Fibroblast of pulmonary artery (primary cell): ENCODE measurements at regions not wholly inside any gene's neighbourhood (a gene's known extent, or its start where the extent isn't known, plus 50 kb on each side); places are given as distances from the start of the nearest gene placed in this dataset.

ENCODE experiments used
- DNase-seq: peaks from one replicate; pipeline ENCODE4 v3.0.0-alpha.2; 2010; ENCODE audit warnings: low read depth
- H3K4me3 ChIP-seq: replicated peaks from 2 replicates; pipeline ENCODE4 v1.5.1; 2011; ENCODE audit warnings: low read depth, mild to moderate bottlenecking, control low read depth, low read length, moderate library complexity
- TF ChIP-seq, protein P1 (sequence below): IDR thresholded peaks from 2 replicates; pipeline ENCODE4 v1.5.1; 2011; ENCODE audit warnings: mild to moderate bottlenecking, control low read depth, low read length, inconsistent platforms; ENCODE audit errors: missing control alignments

DNA sequence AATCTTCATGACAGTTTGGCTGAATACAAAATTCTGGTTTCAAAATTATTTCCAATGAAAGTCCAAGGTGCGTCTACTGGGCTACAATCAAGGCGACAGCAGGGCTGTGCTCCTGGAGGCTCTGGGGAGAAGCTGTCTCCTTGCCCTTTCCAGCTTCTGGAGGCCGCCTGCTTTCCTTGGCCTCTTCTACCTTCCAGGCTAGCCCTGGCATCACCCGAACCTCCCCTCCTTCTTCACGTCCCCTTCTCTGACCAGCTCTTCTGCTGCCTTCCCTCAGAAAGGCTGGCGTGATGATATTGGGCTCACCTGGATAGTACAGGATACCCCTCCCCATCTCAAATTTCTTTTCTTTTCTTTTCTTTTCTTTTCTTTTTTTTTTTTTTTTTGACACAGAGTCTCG, 115.5 kb downstream of the KCNF1 start:
- no peak for DNase-seq
- H3K4me3 ChIP-seq, result no peak overlapping the region
- TF ChIP-seq, protein P1, sequence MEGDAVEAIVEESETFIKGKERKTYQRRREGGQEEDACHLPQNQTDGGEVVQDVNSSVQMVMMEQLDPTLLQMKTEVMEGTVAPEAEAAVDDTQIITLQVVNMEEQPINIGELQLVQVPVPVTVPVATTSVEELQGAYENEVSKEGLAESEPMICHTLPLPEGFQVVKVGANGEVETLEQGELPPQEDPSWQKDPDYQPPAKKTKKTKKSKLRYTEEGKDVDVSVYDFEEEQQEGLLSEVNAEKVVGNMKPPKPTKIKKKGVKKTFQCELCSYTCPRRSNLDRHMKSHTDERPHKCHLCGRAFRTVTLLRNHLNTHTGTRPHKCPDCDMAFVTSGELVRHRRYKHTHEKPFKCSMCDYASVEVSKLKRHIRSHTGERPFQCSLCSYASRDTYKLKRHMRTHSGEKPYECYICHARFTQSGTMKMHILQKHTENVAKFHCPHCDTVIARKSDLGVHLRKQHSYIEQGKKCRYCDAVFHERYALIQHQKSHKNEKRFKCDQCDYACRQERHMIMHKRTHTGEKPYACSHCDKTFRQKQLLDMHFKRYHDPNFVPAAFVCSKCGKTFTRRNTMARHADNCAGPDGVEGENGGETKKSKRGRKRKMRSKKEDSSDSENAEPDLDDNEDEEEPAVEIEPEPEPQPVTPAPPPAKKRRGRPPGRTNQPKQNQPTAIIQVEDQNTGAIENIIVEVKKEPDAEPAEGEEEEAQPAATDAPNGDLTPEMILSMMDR, result no peak

DNA sequence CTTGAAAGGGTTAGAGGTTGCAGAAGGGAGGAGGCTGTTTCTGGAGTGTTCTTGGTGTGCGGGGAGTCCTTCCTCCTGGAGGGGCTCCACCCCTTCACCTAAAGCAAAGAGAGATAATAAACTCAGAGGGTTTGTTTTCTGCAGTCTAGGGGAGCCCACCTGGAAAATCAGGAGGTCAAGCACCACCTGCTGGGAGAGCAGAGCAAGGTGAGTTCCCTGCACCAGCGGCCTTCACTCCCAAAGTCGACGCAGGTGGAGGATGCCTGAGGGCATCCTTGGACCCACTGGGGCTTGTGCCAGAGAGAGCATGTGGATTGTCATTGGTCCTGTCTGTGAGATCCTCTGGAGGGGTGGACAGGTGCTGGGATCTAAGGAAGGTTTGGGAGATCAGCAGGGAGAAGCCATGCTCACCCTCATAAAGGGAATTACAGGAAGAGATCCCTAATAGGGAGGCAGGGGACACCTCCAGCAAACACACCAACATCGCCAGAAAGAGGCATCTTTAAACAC, 116.7 kb downstream of the KCNF1 start:
- DNase-seq, result no peak

DNA sequence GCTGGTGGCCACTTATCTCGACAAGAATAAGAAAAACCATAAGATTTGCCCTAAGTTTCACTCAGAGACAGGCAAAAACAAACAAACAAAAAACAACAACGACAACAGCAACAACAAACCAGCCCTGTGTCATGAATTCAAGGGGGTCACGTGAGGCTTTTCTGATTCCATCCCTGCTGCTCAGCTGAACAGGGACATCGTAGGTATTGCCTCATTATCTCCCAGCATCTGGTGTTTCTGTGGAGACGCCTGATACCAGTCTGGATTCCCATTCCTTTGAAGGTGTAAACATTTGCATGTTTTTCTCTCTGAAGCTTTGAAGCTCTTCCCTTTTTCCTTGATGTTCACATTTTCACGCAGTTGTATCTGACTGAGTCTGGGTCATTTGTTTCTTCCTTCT, 117.4 kb downstream of the KCNF1 start:
- no peak overlapping the region for H3K4me3 ChIP-seq
- TF ChIP-seq, protein P1, result no peak
- no peak for DNase-seq

More for the DNA sequence above, 116.7 kb downstream of the KCNF1 start:
- no peak overlapping the region for H3K4me3 ChIP-seq
- TF ChIP-seq, protein P1, result no peak

DNA sequence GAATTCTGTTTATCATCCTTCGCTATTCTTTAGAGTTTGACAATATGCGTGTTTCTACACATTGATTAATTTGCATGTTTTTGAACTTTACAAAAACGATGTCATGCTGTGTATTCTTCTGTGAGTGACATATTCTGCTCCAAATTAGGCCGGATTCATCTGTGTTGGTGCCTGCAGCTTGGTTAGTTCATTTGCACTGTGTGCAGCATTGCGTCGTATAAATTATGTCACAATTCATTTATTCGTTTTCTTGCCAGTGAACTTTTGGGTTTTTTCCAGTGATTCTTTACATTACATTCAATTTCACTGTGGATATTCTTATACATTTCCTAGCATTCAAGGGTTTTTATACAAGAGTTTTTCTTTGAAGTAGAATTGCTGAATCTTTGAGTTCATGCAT, 118.3 kb downstream of the KCNF1 start:
- TF ChIP-seq, protein P1, result no peak
- no peak for DNase-seq
- H3K4me3 ChIP-seq, result no peak overlapping the region

DNA sequence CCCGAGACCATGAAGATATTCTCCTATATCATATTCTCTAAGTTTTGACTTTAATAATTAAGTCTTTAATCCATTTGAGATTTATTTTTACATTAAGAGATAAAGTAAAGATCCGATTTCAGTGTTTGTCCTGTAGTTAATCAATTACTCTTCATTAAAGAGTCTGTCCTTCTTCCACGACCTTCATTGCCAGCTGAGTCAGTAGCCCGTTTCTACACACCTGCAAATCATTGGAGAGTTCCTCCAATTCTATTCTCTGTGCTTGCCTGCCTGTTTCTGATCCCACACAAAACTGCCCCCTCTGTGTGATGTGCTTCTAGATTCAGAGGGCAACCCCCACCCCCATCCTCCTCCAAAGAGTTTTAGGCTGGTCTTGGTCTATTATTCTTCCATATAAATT, 119.2 kb downstream of the KCNF1 start:
- no peak for DNase-seq
- TF ChIP-seq, protein P1, result no peak
- H3K4me3 ChIP-seq, result no peak overlapping the region

DNA sequence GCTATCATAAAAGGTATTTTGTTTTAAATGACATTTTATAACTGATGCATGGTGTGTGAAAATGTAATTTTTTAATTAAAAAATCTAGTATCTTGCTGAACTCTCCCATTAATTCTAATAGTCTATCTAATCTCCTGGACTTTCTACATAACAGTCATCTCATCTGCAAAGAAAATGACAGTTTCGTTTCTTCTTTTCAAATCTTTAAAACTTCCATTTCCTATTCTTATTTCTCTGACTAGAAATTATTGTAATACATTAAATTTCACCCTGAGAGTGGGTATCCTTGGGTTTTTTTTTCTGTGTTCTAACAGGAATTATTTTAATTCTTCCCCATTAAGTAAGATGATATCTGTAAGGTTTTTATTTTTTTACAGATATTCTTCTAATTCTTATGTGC, 120.1 kb downstream of the KCNF1 start:
- DNase-seq, result no peak
- TF ChIP-seq, protein P1, result no peak
- H3K4me3 ChIP-seq, result no peak overlapping the region

DNA sequence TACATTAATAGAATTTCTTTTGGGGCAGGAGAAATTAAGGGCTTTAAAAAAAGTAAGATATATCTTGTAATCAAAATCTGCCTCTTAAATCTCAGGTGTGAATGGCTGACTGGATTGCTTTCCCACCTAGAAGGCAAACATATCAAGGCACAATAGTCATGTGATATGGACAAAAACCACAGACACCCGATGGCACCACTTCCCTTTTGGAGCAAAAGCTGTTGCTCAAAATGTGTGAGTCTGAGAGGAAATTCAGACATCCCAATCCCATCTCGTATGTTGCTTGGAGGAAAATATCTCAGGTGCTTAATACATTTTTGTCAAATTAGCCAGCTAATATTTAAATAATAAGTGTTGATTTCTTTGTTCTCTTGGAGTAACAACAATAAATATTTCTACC, 120.7 kb downstream of the KCNF1 start:
- DNase-seq, result no peak
- H3K4me3 ChIP-seq, result no peak overlapping the region
- TF ChIP-seq, protein P1, result no peak
